ENCODE measurements at regions not wholly inside any gene's neighbourhood (a gene's known extent, or its start where the extent isn't known, plus 50 kb on each side); places are given as distances from the start of the nearest gene placed in this dataset.

DNA sequence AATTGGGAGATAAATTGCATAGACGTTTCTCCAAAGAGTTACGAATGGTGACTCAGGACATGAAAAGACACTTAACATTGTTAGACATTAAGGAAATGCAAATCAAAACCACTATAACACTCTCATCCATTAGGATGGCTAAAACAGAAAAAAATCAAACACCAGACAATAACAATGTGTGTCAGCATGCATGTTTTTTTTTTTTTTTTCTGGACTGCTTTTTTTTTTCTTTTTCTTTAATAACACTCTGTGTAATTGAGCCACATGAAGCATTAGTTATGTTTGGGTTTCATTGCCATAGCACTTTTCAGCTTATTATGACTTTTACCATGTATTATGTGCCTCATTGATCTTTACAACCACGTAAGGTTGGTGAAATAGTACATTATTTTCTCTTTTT, 95.0 kb downstream of the NFKBIZ start:
- H3K27ac Mint-ChIP-seq (ENCODE audit: unreplicated experiment), result no peak overlapping the region
- H3K9me3 Mint-ChIP-seq (ENCODE audit: low read depth), result no peaks in the 10 kb centered on the region
- TF ChIP-seq, protein P1, sequence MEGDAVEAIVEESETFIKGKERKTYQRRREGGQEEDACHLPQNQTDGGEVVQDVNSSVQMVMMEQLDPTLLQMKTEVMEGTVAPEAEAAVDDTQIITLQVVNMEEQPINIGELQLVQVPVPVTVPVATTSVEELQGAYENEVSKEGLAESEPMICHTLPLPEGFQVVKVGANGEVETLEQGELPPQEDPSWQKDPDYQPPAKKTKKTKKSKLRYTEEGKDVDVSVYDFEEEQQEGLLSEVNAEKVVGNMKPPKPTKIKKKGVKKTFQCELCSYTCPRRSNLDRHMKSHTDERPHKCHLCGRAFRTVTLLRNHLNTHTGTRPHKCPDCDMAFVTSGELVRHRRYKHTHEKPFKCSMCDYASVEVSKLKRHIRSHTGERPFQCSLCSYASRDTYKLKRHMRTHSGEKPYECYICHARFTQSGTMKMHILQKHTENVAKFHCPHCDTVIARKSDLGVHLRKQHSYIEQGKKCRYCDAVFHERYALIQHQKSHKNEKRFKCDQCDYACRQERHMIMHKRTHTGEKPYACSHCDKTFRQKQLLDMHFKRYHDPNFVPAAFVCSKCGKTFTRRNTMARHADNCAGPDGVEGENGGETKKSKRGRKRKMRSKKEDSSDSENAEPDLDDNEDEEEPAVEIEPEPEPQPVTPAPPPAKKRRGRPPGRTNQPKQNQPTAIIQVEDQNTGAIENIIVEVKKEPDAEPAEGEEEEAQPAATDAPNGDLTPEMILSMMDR (IDR thresholded peaks at IDR 0.05), result no peak
- no peaks in the 10 kb centered on the region for H3K27me3 Mint-ChIP-seq (ENCODE audit: low read depth)
- no peak overlapping the region for H3K4me3 Mint-ChIP-seq (ENCODE audit: unreplicated experiment)
- DNase-seq (ENCODE audit: low spot score), result no peak
- H3K4me1 Mint-ChIP-seq (ENCODE audit: low read depth), result peaks cover 8% of the 10 kb centered on the region
- H3K36me3 Mint-ChIP-seq (ENCODE audit: low read depth), result no peaks in the 10 kb centered on the region

DNA sequence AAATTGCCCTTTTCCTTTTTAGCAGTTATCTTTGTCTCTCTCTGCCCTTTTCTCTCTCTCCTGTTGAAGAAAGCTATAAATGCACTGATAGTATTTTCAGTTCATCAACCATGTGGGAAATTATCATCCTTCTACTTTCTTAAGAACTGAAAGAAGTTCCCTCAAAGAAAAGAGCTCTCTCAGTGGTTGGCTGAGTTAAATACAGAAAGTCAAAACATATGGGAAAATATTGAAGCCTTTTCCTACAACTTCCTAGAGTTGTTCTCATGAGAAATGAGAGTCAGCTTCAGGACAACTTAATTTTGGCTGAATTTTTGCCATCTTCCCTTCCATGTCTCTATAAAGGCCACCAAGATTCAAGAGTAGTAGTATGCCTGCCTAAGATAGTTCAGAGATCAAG, 96.7 kb downstream of the NFKBIZ start:
- H3K27ac Mint-ChIP-seq (ENCODE audit: unreplicated experiment), result no peak overlapping the region
- TF ChIP-seq, protein P1 (IDR thresholded peaks at IDR 0.05), result no peak
- no peaks in the 10 kb centered on the region for H3K9me3 Mint-ChIP-seq (ENCODE audit: low read depth)
- no peaks in the 10 kb centered on the region for H3K36me3 Mint-ChIP-seq (ENCODE audit: low read depth)
- no peaks in the 10 kb centered on the region for H3K27me3 Mint-ChIP-seq (ENCODE audit: low read depth)
- H3K4me1 Mint-ChIP-seq (ENCODE audit: low read depth), result peaks cover 19% of the 10 kb centered on the region
- no peak overlapping the region for H3K4me3 Mint-ChIP-seq (ENCODE audit: unreplicated experiment)
- DNase-seq (ENCODE audit: low spot score), result no peak

DNA sequence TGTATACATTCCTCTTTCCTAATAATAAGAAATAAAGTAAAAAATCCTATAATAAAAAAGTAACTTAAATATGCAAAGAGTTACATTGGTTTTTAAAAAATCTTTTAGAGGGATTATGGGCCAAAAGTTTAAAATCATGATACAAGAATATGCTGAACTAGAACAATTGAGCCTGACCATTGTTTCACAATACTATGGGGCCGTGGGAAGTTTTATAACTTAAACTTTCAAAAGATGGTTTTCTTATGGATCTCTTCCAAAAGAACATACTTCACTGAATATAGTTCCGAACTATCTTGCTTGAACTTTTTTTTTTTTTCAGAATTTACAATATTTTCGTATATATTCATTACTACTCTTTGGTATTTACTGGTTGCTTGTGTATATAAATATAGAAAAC, 97.6 kb downstream of the NFKBIZ start:
- no peak for DNase-seq (ENCODE audit: low spot score)
- no peaks in the 10 kb centered on the region for H3K27me3 Mint-ChIP-seq (ENCODE audit: low read depth)
- no peak overlapping the region for H3K27ac Mint-ChIP-seq (ENCODE audit: unreplicated experiment)
- H3K4me3 Mint-ChIP-seq (ENCODE audit: unreplicated experiment), result no peak overlapping the region
- H3K4me1 Mint-ChIP-seq (ENCODE audit: low read depth), result peaks cover 25% of the 10 kb centered on the region
- TF ChIP-seq, protein P1 (IDR thresholded peaks at IDR 0.05), result no peak
- H3K36me3 Mint-ChIP-seq (ENCODE audit: low read depth), result no peaks in the 10 kb centered on the region
- no peaks in the 10 kb centered on the region for H3K9me3 Mint-ChIP-seq (ENCODE audit: low read depth)

DNA sequence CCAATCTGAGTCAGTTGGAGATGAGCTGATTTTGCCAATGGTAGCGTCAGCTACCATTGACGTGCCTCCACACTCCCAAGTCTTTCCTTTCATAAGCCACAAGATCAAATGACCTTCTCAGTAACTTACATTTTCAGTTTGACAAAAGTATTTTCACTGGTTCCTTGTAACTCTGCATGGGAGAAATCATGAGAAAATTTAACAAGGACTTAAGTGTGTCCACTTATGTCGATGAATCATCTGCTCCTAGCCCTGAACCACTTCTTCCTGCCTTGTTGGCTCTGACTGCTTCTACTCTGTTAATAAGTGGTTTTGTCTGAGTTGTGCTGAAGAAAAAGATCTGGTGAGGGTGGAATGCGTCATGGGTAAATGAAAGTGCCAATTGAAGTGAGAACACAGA, 101.2 kb downstream of the NFKBIZ start:
- Mint-ChIP-seq H3K4me3 (ENCODE audit: unreplicated experiment) (no peak overlapping the region), H3K36me3 (ENCODE audit: low read depth) (no peaks in the 10 kb centered on the region), H3K27ac (ENCODE audit: unreplicated experiment) (peak overlapping the region; percentile 68), H3K27me3 (ENCODE audit: low read depth) (no peaks in the 10 kb centered on the region), H3K9me3 (ENCODE audit: low read depth) (no peaks in the 10 kb centered on the region), H3K4me1 (ENCODE audit: low read depth) (peaks cover 25% of the 10 kb centered on the region)
- DNase-seq (ENCODE audit: low spot score), result no peak
- TF ChIP-seq, protein P1 (IDR thresholded peaks at IDR 0.05), result no peak

DNA sequence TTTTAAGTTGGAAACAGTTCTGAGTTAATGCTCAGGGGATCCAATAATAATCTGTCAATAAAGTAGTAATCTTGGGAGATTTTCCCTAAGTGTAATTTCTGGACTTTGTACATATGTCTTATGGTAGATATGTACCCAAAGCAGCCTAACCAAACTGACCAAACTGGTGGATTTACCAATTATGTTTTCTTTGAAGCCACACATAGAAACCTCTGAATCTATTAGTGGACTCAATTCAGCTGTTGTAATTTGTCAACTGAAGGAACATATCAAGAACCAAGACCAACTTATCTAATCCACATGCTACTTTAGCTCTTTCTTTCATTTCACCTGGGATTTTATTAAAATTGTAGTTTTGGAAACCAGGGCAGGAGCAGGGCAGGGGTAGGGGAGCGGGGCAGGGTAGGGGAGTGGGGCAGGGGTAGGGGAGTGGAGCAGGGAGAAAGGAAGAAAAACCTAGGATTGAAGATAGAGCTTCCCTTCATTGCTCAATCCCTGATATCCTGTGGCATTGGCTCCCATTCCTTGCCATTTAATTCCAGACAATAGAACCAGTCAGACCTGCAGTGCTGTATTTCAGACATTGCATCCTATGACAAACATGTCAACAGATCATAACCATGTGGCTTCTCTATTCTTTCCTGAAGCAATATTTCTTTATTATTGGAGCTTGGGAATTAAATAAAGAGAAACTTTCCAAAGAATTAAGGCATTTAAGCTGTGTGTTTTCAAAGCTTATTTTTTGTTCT, 101.8 kb downstream of the NFKBIZ start:
- Mint-ChIP-seq H3K27ac (ENCODE audit: unreplicated experiment) (peak overlapping the region; percentile 68), H3K27me3 (ENCODE audit: low read depth) (no peaks in the 10 kb centered on the region), H3K4me1 (ENCODE audit: low read depth) (peaks cover 25% of the 10 kb centered on the region), H3K4me3 (ENCODE audit: unreplicated experiment) (no peak overlapping the region), H3K9me3 (ENCODE audit: low read depth) (no peaks in the 10 kb centered on the region), H3K36me3 (ENCODE audit: low read depth) (no peaks in the 10 kb centered on the region)
- no peak for DNase-seq (ENCODE audit: low spot score)
- TF ChIP-seq, protein P1 (IDR thresholded peaks at IDR 0.05), result no peak

Measured in chondrocyte (in vitro differentiated cells).